Anterior cingulate cortex (tissue), 58 donors: ENCODE measurements at regions not wholly inside any gene's neighbourhood (a gene's known extent, or its start where the extent isn't known, plus 50 kb on each side); places are given as distances from the start of the nearest gene placed in this dataset.

Experiments
- DNase-seq, 58 donors: peaks; one replicate each; lab custom pipeline; 2025; lab: John Stamatoyannopoulos, UW

- no peak for DNase-seq
Observed at GRCh38 chr2:79210274-79210917, 50.8 kb upstream of the REG3A start.
